GM10248 (cell line): ENCODE measurements at regions not wholly inside any gene's neighbourhood (a gene's known extent, or its start where the extent isn't known, plus 50 kb on each side); places are given as distances from the start of the nearest gene placed in this dataset.
"Not testable (repeated sequence)": the region's sequence is repeated elsewhere in the genome, so short reads cannot be mapped to it uniquely, and the experiment has no call there.

Source experiments
- CTCF ChIA-PET: fragments of 300-600 bp; sonication (Branson Sonifier 250); formaldehyde crosslinking; extraction: SDS; loops from one replicate; lab custom pipeline; 2021; ENCODE audit warnings: antibody characterized with exemption; lab: Yijun Ruan, JAX
- POLR2A ChIA-PET: fragments of 350-650 bp; sonication (Branson Sonifier 250); formaldehyde crosslinking; extraction: SDS; loops from one replicate; lab custom pipeline; 2020; ENCODE audit warnings: antibody characterized with exemption; lab: Yijun Ruan, JAX
- DNase-seq: peaks from one replicate; pipeline ENCODE4 v3.0.0; 2012; ENCODE audit errors: extremely low spot score

- DNase-seq, POLR2A ChIA-PET, CTCF ChIA-PET: not testable (repeated sequence)
Observed at GRCh38 chr2:87667027-87667426, 80.9 kb upstream of the PLGLB2 start.

GRCh38 chr2:87668361-87668760 lies 79.5 kb upstream of the PLGLB2 start:
- POLR2A ChIA-PET: not testable (repeated sequence)

GRCh38 chr2:87669633-87670231 lies 78.2 kb upstream of the PLGLB2 start:
- POLR2A ChIA-PET: not testable (repeated sequence)

More at GRCh38 chr2:87668361-87668760, 79.5 kb upstream of the PLGLB2 start:
- CTCF ChIA-PET, DNase-seq: not testable (repeated sequence)

GRCh38 chr2:87672404-87672803 lies 75.5 kb upstream of the PLGLB2 start:
- CTCF ChIA-PET, POLR2A ChIA-PET, DNase-seq: not testable (repeated sequence)

More at GRCh38 chr2:87669633-87670231, 78.2 kb upstream of the PLGLB2 start:
- DNase-seq, CTCF ChIA-PET: not testable (repeated sequence)

GRCh38 chr2:87674729-87675128 lies 73.2 kb upstream of the PLGLB2 start:
- CTCF ChIA-PET, POLR2A ChIA-PET, DNase-seq: not testable (repeated sequence)

- DNase-seq, CTCF ChIA-PET, POLR2A ChIA-PET: not testable (repeated sequence)
Observed at GRCh38 chr2:87675487-87675886, 72.4 kb upstream of the PLGLB2 start.

- CTCF ChIA-PET, DNase-seq, POLR2A ChIA-PET: not testable (repeated sequence)
Observed at GRCh38 chr2:87677421-87677923, 70.4 kb upstream of the PLGLB2 start.

GRCh38 chr2:87678742-87679173 lies 69.1 kb upstream of the PLGLB2 start:
- DNase-seq, CTCF ChIA-PET, POLR2A ChIA-PET: not testable (repeated sequence)

- CTCF ChIA-PET, POLR2A ChIA-PET, DNase-seq: not testable (repeated sequence)
Observed at GRCh38 chr2:87679950-87680349, 67.9 kb upstream of the PLGLB2 start.

GRCh38 chr2:87680691-87681090 lies 67.2 kb upstream of the PLGLB2 start:
- CTCF ChIA-PET, POLR2A ChIA-PET, DNase-seq: not testable (repeated sequence)

- CTCF ChIA-PET, DNase-seq, POLR2A ChIA-PET: not testable (repeated sequence)
Observed at GRCh38 chr2:87683451-87683850, 64.4 kb upstream of the PLGLB2 start.

GRCh38 chr2:87683961-87684360 lies 63.9 kb upstream of the PLGLB2 start:
- CTCF ChIA-PET, DNase-seq, POLR2A ChIA-PET: not testable (repeated sequence)

- POLR2A ChIA-PET, DNase-seq, CTCF ChIA-PET: not testable (repeated sequence)
Observed at GRCh38 chr2:87685558-87685957, 62.3 kb upstream of the PLGLB2 start.

GRCh38 chr2:87686873-87687549 lies 60.9 kb upstream of the PLGLB2 start:
- DNase-seq, POLR2A ChIA-PET, CTCF ChIA-PET: not testable (repeated sequence)

GRCh38 chr2:87687550-87688270 lies 60.2 kb upstream of the PLGLB2 start:
- DNase-seq, CTCF ChIA-PET, POLR2A ChIA-PET: not testable (repeated sequence)

GRCh38 chr2:87691899-87692592 lies 55.8 kb upstream of the PLGLB2 start:
- POLR2A ChIA-PET, DNase-seq, CTCF ChIA-PET: not testable (repeated sequence)

GRCh38 chr2:87692914-87693313 lies 55.0 kb upstream of the PLGLB2 start:
- DNase-seq, CTCF ChIA-PET, POLR2A ChIA-PET: not testable (repeated sequence)

- DNase-seq, POLR2A ChIA-PET, CTCF ChIA-PET: not testable (repeated sequence)
Observed at GRCh38 chr2:87693882-87694281, 54.0 kb upstream of the PLGLB2 start.
